Fibroblast of skin of abdomen (primary cell): ENCODE measurements at regions not wholly inside any gene's neighbourhood (a gene's known extent, or its start where the extent isn't known, plus 50 kb on each side); places are given as distances from the start of the nearest gene placed in this dataset.
A peak's percentile ranks its signal among the peaks of the same experiment; 100 is the strongest.

ENCODE experiments used
- DNase-seq: peaks from one replicate; pipeline ENCODE4 v3.0.0-alpha.2; 2013

- DNase-seq, result peak; percentile 84
These were observed 353.0 kb downstream of the IDS start for GRCh38 chrX:149151805-149152757.

DNA sequence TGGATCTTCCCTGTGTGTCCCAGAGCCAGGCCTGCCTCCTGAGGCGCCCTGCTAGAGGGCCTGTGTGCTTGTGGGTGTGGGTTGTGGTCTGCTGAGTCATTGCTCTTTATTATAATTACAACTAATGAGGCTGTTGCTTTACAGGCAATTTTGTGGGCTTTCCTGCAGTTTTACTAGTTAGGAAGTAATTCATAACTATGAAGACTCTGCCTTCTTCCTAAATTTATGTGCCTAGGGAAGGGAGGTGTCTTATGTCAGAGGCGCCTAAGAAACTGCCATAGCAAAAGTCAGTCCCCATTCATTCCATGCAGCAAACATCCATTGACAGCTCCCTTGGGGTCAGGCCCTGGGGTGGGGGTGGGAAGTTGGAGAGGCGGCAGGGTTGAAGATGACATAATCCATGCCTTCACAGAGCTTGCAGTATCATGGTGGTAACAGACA is 359.2 kb downstream of the IDS start:
- peak; percentile 57 for DNase-seq

DNA sequence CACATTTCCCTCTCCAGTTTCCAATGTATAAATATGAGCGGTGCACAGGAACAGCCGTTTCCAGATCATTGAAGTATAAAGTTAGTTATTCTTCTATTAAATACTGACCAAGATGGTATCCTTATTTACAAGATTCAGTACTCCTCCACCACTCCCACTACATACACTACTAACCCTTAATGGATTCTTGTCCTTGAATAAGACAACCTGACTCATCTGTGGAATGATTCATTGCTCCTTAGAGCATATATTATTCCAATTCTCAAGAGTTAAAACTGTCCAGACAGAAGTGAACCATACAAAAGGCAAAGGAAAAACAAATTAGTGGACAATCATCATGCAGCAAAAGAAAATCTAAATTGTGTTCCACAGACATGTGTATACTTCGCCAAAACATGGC is 373.3 kb downstream of the IDS start:
- peak; percentile 55 for DNase-seq

GRCh38 chrX:149129767-149130166 is 375.3 kb downstream of the IDS start:
- DNase-seq, result peak; percentile 30

DNA sequence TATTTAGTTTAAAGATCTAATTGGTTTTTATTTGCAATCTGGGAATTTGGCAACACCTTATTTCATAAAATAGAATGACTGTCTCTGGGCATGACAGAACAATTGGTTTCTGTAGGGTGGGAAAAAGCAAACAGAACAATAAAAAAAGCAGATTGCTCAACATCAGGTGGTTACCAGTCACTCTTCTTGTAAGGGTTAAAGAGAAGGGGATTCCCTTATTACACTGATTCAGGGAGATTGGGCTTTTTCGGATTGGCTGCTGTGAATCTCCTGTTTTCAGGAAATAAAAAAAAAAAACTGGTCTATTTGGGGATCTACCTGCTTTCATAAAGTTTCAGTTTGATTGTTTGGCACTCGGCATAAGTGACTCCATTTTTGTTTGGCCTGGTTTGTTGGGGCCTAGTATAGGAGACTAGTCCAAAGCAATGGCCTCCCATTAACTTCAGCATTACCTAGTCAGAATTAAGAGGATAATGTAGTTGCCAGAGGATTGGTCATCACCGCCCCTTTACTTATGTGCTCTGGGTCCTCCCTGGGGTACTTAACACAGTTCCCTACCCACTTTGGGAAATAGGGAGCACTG is 380.5 kb downstream of the IDS start:
- no peak for DNase-seq

DNA sequence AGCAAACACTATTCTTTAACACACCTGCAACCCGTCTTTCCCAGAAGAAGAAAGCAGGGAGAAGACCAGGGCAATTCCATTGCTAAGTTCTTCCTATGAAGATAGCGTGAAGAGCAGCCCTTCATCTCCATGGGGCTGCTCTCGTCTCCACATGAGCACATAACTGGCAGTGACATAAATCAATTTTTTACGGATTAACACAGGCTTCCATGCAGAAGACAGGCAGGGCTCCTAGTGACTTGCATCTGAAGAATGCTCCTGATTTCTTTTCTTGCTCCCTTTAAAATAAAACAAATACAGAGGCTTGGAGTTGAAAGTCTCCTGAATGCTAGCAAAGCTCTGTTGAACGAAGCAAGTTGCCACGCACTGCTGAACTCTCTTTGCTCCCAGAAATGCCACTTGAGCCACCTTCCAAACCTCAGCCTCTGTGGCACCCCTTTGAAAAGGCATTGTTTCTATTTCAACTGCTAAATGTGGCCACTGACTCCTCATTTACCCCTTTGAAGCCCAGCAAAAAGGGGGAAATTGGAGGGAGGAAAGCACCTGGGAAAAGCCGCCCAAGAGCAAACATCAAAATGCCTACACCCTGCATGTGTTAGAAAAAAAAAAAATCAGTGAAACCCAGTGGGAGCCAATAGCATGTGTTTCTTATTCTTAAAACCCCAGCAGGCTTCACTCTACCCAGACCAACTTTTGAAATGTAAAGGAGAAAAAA is 383.7 kb downstream of the IDS start:
- no peak for DNase-seq

- DNase-seq, result no peak
These were observed 384.6 kb downstream of the IDS start for GRCh38 chrX:149120459-149120858.

- DNase-seq, result no peak
These were observed 390.2 kb downstream of the IDS start for GRCh38 chrX:149114874-149115273.

DNA sequence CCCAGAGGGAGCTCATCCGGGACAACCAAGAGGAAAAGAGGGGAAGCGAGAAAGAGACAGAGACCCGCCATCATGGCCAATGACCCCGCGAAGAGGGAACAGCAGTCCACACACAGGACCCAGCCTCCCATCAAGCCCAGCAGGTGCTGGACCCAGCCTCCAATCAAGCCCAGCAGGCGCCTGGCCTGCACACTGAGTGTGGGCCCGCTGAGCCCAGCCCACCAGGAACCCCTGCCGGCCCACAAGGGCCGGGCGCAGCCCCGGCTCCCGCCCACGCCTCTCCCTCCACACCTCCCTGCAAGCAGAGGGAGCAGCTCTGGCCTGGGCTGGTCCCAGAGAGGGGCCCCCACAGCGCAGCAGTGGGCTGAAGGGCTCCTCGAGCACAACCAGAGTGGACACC is 391.1 kb downstream of the IDS start:
- DNase-seq, result no peak

GRCh38 chrX:149097786-149098185 is 407.3 kb downstream of the IDS start:
- DNase-seq, result no peak

DNA sequence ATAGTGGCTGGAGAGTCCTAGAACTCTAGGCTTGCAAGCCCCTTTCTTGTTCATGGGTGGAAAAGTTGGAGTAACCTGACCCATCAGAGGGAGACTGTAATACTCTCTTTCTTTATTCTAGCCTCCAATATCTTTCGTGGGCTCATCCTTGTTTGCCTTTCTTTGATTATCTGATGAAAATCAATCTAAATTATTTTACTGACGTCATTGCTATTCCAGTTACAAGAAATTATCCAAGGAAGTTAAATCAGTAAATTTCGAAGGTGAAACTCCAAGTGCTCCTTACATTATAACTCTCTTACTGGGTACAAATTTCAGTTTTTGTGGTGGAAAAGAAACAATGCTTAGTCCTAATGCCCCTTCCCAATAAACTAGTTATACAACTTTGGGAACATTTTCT is 412.9 kb downstream of the IDS start:
- DNase-seq, result no peak

DNA sequence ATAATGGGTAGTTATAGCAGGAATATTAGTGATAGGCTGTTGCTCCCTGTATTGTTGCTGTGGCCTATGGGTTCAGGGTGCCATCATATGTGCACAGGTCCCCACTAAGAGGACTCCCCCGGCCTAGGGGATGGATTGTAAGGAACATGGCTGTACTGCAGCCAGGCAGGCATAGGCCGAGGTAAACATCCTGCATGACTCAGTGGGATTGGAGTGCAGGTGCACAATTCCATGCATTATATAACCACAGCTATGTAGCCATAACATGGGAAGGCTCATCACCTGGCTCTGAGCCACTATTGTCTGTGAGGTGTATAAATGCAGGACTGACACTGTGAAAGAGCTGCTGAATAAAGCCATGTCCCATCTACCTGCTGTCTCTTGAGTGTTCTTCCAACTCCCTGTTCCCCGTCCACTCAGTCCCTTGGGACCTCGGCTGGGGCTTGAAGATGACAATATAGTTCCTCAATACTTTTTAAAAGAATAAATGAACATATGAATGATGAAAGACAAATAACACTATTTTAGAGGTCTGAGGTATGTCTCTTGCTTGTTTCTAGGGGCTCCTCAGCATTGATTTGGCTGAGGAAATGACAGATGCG is 425.2 kb downstream of the IDS start:
- DNase-seq, result no peak

DNA sequence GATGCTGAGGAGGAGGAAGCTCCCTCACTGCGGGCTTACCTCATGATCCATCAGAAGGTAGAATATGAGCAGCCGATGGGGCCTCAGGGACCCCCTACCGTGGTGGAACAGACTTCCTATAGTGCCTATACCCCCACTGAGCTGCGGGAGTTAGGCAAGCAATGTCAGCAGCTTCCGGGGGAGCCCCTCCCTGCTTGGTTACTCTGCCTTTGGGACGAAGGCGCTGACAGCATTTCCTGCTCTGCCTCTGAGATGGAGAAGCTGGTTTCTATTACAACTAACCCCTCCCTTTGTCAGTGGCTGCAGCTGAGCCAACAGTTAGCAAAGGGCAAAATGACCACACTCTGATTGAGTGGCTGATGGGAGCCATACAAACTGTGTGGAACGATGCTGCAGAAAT is 430.7 kb downstream of the IDS start:
- peak; percentile 81 for DNase-seq

- DNase-seq, result peak; percentile 81
These were observed 431.6 kb downstream of the IDS start for GRCh38 chrX:149073479-149073878.

DNA sequence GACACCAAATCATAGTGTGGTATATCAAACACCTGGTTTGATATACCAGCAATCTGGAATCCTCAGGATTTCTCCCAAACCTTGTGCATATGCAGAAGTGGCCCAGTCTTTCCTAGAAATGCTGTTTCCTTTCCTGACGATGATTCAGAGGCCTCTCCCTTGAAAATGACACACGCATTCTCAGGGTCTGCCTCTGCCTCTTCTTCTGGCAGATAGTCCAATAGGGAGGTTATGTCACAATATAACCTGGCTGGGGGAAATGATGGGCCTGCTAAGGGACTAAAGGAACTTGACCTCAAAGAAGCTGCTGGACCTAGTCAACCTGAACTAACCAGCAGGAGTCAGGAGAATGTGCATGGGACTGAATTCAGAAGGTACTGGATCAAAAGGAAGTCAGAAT is 435.2 kb downstream of the IDS start:
- DNase-seq, result no peak

GRCh38 chrX:149060921-149061320 is 444.2 kb downstream of the IDS start:
- peak; percentile 87 for DNase-seq
